GM18858 (cell line): ENCODE measurements at regions not wholly inside any gene's neighbourhood (a gene's known extent, or its start where the extent isn't known, plus 50 kb on each side); places are given as distances from the start of the nearest gene placed in this dataset.
A peak's percentile ranks its signal among the peaks of the same experiment; 100 is the strongest.

Experiments
- ATAC-seq: cut with Tn5 transposase; IDR thresholded peaks from one replicate; pipeline ENCODE4 v1.9.1; 2021; ENCODE audit not compliant: unreplicated experiment

DNA sequence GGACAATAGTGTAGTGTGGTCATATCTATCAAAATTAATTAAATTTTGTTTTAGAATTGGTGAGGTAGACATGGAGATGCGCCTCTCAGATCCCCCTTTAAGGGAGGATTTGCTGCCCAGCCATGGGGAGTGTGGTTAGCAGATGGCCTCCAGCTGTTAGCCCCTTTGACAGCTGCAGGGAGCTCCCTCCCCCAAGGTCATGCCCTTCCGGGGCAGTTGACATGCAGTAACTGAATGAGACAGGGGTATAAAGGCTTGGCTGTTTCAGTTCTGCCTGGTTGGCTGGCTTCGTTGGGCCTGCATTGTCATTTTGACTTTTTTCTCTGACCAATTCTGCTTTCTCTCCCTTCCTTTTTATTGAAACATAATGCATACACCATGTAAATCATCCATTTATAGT, 291.5 kb upstream of the SRRM4 start:
- no peak for ATAC-seq

GRCh38 chr12:118690506-118690905, 290.8 kb upstream of the SRRM4 start:
- ATAC-seq = no peak

DNA sequence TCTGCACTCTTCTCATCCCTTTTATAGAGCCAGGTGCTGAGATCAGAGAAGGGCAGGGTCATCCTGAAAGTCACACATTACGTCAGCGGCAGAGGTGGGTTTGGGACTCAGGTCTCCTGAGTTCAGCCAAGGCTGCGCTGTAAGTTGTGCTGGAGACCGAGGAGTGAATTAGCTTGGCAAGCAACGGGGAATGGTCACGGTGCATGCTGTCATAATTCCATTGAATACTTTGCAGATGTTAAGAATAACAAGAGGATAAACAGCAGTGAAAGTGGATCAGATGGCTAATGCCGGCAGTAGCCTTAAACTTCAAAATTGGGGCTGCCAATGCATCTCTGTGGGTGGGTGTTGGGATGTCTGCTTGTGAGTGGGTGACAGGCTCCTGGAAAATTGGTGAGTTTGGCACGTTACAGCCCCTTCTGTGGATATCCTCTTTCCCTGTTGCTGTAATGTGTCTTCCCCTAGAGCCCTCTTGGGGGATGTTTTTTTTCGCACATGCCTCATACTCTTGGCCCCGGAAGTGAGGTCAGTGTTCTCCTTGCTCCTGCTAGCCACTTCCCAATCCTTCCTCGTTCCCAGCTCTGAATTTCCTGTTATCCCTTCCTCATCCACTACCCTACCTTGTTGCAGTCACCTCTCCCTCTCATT, 287.1 kb upstream of the SRRM4 start:
- ATAC-seq = no peak

GRCh38 chr12:118704527-118705241, 276.7 kb upstream of the SRRM4 start:
- no peak for ATAC-seq

- no peak for ATAC-seq
Measured at GRCh38 chr12:118706437-118706836, 274.9 kb upstream of the SRRM4 start.

DNA sequence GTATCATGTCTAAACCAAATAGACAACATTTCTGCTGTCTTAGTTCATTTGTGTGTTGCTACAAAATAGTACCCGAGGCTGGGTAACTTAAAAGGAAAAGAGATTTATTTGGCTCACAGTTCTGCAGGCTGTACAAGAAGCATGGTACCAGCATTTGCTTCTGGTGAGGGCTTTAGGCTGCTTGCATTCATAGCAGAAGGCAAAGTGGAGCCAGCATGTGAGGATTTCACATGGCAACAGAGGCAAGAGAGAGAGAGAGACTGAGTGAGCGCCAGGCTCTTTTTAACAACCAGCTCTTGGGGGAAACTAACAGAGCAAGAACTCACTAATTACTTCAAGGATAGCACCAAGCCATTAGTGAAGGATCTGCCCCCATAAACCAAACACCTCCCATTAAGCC, 271.4 kb upstream of the SRRM4 start:
- ATAC-seq = no peak

- ATAC-seq = no peak
Measured at GRCh38 chr12:118711185-118711584, 270.2 kb upstream of the SRRM4 start.

DNA sequence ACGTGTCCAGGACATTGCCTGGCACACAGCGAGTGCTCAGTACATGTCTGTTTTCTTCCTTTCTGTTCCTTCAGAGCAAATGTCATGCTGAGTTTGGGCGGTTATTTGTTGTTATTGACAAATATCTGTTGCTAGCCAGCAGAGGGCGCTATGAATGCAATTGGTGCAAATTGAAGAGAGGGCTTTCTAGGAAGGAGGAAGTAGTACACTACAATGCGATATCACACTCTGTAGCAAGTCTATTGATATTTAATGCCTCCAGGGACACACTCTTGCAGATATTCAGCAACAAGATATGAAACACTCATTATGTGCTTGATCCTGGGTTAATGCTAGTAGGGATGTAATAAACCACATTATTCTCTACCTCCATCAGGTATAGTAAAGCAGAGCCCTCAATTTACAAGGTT, 267.3 kb upstream of the SRRM4 start:
- ATAC-seq = peak; percentile 47

GRCh38 chr12:118714500-118714899, 266.8 kb upstream of the SRRM4 start:
- ATAC-seq = no peak

- ATAC-seq = no peak
Measured at GRCh38 chr12:118715647-118716046, 265.7 kb upstream of the SRRM4 start.

- ATAC-seq = no peak
Measured at GRCh38 chr12:118727196-118727978, 254.0 kb upstream of the SRRM4 start.

DNA sequence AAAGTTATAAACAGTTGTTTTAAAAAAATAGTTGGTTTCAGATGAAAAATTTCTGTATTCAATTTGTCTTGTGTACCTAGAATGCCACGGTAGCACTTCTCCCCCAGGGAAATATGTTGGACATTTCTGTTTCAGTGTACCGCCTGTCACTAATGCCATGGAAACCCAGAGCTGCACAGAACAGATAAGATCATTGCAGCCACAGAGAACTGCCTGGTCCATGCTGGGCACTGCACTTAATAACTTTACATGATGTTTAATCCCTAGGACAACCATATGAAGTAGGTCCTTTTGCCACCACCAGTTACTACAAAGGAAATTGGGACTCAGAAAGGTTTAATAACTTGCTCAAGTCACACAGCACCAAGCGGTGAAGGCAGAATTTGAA, 253.4 kb upstream of the SRRM4 start:
- ATAC-seq = no peak

- no peak for ATAC-seq
Measured at GRCh38 chr12:118734266-118734665, 247.1 kb upstream of the SRRM4 start.

GRCh38 chr12:118737985-118738540, 243.3 kb upstream of the SRRM4 start:
- ATAC-seq = no peak

- no peak for ATAC-seq
Measured at GRCh38 chr12:118741194-118741593, 240.1 kb upstream of the SRRM4 start.

- no peak for ATAC-seq
Measured at GRCh38 chr12:118742431-118742830, 238.9 kb upstream of the SRRM4 start.

DNA sequence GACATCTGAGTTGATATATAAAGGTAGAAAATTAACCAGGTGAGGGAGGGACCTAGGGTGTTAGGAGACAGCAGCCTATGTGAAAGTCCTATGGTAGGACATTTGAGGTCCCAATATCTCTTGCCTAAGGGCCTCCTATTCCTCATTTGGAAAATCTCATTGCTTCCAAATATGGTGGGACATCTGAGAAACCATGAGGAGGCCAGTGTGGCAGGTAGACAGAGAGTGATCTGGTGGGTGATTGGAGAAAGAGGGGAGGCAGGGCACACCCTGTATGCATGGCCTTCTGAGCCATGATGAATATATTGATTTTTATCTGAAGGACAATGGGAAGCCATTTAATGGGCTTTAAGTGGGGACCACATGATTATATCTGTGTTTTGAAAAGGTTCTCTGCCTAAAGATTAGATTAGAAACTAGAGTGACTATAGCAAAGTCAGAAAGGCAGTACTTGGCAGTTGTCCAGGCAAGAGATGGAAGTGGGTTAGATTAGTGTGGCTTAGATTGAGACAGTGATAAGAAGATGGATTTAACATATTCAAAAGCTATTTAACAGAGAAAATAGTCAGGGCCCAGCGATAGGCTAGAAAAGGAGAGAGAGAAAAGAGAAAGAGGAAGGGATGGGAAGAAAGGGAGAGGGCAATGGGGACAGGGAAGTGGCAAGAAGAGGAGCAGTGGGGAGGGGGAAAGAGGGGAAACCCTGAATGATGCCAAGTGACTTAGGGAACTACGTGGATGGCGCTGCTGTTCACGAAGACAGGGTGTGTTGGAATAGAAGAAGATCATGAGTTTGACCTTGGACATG, 237.2 kb upstream of the SRRM4 start:
- ATAC-seq = no peak

DNA sequence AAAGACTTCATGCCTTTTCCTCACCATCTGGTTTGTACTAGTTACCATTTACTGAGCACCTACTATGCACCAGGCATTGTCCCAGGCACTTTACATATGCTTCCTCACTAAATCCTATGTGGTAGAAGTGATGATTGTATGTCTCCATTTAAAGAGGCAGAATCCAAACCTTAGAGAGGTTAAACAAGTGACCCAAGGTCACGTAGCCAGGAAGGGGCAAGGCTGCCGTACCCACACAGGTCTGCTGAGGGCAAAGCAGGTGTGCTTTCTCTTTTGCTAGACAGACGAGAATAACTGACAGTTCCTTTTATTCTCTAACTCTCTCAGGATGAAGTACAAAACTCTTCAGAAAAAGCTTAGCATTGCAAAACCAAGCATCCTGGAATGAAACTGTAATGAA, 235.2 kb upstream of the SRRM4 start:
- no peak for ATAC-seq

- no peak for ATAC-seq
Measured at GRCh38 chr12:118746960-118747359, 234.4 kb upstream of the SRRM4 start.

DNA sequence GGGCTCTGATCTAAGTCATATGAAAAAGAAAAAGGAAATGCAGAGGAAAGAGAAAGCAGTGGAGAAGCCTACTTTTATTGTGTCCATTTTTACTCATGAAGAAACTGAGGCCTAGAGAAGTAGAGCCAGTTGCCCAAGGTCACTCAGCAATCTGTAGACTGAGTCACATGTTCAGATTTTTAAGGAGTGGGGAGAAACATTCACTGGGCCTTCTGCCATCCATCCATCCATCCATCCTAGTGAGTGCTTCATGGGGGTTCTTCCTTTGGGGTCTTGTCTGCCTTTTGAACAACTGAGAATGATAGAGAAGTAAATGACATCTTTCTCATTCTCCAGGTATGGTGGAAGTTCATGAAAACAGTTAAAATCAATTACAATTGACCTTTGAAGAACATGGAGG, 233.6 kb upstream of the SRRM4 start:
- no peak for ATAC-seq
